SU-DHL-6 (cell line): ENCODE measurements at regions not wholly inside any gene's neighbourhood (a gene's known extent, or its start where the extent isn't known, plus 50 kb on each side); places are given as distances from the start of the nearest gene placed in this dataset.
"Not testable (repeated sequence)": the region's sequence is repeated elsewhere in the genome, so short reads cannot be mapped to it uniquely, and the experiment has no call there.

Source experiments
- H2AFZ ChIP-seq: fragments of 200-600 bp; sonication (generic); 2 replicates; pipeline ENCODE4 v1.6.1; 2014; ENCODE audit warnings: low read depth, mild to moderate bottlenecking, moderate library complexity, mixed read lengths, antibody characterized with exemption, low read length; ENCODE audit not compliant: severe bottlenecking
- H3F3A ChIP-seq: fragments of 200-600 bp; shearing (Covaris generic); 2 replicates; pipeline ENCODE4 v1.6.0; 2016; ENCODE audit warnings: antibody characterized with exemption, mild to moderate bottlenecking; ENCODE audit not compliant: insufficient read depth
- H3K27ac ChIP-seq: fragments of 200-600 bp; sonication (generic); 2 replicates; pipeline ENCODE4 v1.5.1; 2016; ENCODE audit warnings: low read depth, mild to moderate bottlenecking, low read length, moderate library complexity, mixed read lengths
- H3K27me3 ChIP-seq: fragments of 200-600 bp; sonication (generic), shearing (Covaris generic); 2 replicates; pipeline ENCODE4 v1.6.0; 2014; ENCODE audit warnings: mild to moderate bottlenecking, low read length
- H3K36me3 ChIP-seq: fragments of 200-600 bp; sonication (generic); 2 replicates; pipeline ENCODE4 v1.6.1; 2014; ENCODE audit warnings: mild to moderate bottlenecking, low read length, mixed read lengths
- H3K4me2 ChIP-seq: fragments of 300-600, 200-600 bp; shearing (Covaris generic), sonication (generic); 2 replicates; pipeline ENCODE4 v1.6.0; 2014; ENCODE audit warnings: low read length, low read depth, mild to moderate bottlenecking; ENCODE audit not compliant: poor library complexity, severe bottlenecking
- H3K4me3 ChIP-seq: fragments of 200-600 bp; sonication (generic); 2 replicates; pipeline ENCODE4 v1.5.1; 2014; ENCODE audit warnings: antibody characterized with exemption, low read length, mild to moderate bottlenecking, mixed read lengths; ENCODE audit not compliant: insufficient read depth, poor library complexity, severe bottlenecking
- H3K79me2 ChIP-seq: fragments of 200-600 bp; sonication (generic); 2 replicates; pipeline ENCODE4 v1.6.1; 2014; ENCODE audit warnings: mild to moderate bottlenecking, low read length, moderate library complexity; ENCODE audit not compliant: insufficient read depth
- H3K9ac ChIP-seq: fragments of 200-600 bp; sonication (generic); 2 replicates; pipeline ENCODE4 v1.7.0; 2014; ENCODE audit warnings: mild to moderate bottlenecking, low read length
- H3K9me2 ChIP-seq: fragments of 200-600 bp; sonication (generic); replicated peaks from 2 replicates; pipeline ENCODE4 v1.6.1; 2014; ENCODE audit warnings: low read length; ENCODE audit not compliant: insufficient read depth
- H3K9me3 ChIP-seq: fragments of 200-600 bp; sonication (generic); 2 replicates; pipeline ENCODE4 v1.6.1; 2014; ENCODE audit warnings: low read length, mixed read lengths; ENCODE audit not compliant: insufficient read depth
- H4K20me1 ChIP-seq: fragments of 200-600 bp; sonication (generic); 2 replicates; pipeline ENCODE4 v1.6.1; 2014; ENCODE audit warnings: low read depth, mild to moderate bottlenecking, antibody characterized with exemption, low read length, moderate library complexity, mixed read lengths
- EZH2phosphoT487 ChIP-seq: fragments of 200-600 bp; sonication (generic), shearing (Covaris generic); conservative IDR thresholded peaks from 2 replicates; pipeline ENCODE4 v1.6.1; 2018; ENCODE audit warnings: mild to moderate bottlenecking, antibody characterized with exemption, low read length, moderate library complexity, mixed read lengths
- TF ChIP-seq, protein P1 (sequence below): fragments of 200-600 bp; sonication (generic); IDR thresholded peaks from one replicate; pipeline ENCODE4 v1.5.1; 2017; ENCODE audit warnings: antibody characterized with exemption, mild to moderate bottlenecking, low read length, moderate library complexity; ENCODE audit not compliant: insufficient read depth, poor library complexity, severe bottlenecking

DNA sequence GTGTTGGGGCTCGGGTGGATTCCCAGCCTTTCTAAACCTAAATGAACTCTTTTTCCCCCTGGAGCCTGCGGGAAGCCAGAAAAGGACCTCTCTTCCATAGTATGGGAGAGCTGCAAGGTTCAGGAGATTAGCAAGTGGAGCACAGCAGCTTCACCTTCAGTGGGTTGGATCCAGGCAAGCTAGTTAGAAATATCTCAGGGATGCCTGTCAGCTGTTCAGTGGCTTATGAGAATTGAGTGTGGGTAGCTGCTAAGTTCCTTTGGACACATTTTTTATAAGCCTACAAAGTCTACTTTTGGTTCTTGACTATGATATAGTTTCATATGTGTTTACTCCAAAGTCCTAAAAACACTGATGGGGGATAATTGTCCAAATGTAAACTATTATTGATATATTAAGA lies 642.1 kb downstream of the EPM2A start:
- H3K27ac ChIP-seq, result no peak overlapping the region
- no peak overlapping the region for H3K4me2 ChIP-seq
- TF ChIP-seq EZH2phosphoT487, result no peak
- TF ChIP-seq, protein P1, sequence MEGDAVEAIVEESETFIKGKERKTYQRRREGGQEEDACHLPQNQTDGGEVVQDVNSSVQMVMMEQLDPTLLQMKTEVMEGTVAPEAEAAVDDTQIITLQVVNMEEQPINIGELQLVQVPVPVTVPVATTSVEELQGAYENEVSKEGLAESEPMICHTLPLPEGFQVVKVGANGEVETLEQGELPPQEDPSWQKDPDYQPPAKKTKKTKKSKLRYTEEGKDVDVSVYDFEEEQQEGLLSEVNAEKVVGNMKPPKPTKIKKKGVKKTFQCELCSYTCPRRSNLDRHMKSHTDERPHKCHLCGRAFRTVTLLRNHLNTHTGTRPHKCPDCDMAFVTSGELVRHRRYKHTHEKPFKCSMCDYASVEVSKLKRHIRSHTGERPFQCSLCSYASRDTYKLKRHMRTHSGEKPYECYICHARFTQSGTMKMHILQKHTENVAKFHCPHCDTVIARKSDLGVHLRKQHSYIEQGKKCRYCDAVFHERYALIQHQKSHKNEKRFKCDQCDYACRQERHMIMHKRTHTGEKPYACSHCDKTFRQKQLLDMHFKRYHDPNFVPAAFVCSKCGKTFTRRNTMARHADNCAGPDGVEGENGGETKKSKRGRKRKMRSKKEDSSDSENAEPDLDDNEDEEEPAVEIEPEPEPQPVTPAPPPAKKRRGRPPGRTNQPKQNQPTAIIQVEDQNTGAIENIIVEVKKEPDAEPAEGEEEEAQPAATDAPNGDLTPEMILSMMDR, result no peak
- no peaks in the 10 kb centered on the region for H4K20me1 ChIP-seq
- H3K79me2 ChIP-seq, result no peaks in the 10 kb centered on the region
- H3F3A ChIP-seq, result no peaks in the 10 kb centered on the region
- H3K9me3 ChIP-seq, result no peaks in the 10 kb centered on the region
- H3K9me2 ChIP-seq, result no peaks in the 10 kb centered on the region
- H2AFZ ChIP-seq, result no peak overlapping the region
- H3K9ac ChIP-seq, result no peak overlapping the region
- no peaks in the 10 kb centered on the region for H3K27me3 ChIP-seq
- no peak overlapping the region for H3K4me3 ChIP-seq
- no peaks in the 10 kb centered on the region for H3K36me3 ChIP-seq

DNA sequence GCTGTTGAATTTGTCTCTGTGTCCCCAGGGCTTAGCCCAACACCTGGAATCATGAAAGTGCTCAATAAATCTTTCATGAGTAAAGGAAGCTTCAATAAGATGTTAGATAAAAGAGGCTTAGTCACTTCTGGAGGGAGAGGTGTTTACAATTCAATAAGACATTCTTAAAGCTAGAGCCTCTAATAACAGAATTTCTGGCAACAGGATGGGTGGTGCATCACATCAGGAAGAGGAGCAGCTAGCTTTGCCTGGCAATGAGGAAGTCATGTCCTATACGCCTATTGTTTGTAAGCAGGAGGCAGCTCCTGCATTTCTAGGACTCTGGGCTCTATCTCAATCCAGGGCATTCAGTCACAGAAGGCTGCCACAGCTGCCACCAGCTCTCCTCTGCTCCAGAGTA lies 638.5 kb downstream of the EPM2A start:
- H3K9ac ChIP-seq, result no peak overlapping the region
- H3K4me2 ChIP-seq, result no peak overlapping the region
- H3K79me2 ChIP-seq, result no peaks in the 10 kb centered on the region
- H3K36me3 ChIP-seq, result no peaks in the 10 kb centered on the region
- H3K27me3 ChIP-seq, result no peaks in the 10 kb centered on the region
- no peaks in the 10 kb centered on the region for H3K9me2 ChIP-seq
- TF ChIP-seq, protein P1, result no peak
- no peak for TF ChIP-seq EZH2phosphoT487
- H3K4me3 ChIP-seq, result no peak overlapping the region
- no peaks in the 10 kb centered on the region for H3F3A ChIP-seq
- H4K20me1 ChIP-seq, result no peaks in the 10 kb centered on the region
- no peaks in the 10 kb centered on the region for H3K9me3 ChIP-seq
- no peak overlapping the region for H3K27ac ChIP-seq
- H2AFZ ChIP-seq, result no peak overlapping the region

DNA sequence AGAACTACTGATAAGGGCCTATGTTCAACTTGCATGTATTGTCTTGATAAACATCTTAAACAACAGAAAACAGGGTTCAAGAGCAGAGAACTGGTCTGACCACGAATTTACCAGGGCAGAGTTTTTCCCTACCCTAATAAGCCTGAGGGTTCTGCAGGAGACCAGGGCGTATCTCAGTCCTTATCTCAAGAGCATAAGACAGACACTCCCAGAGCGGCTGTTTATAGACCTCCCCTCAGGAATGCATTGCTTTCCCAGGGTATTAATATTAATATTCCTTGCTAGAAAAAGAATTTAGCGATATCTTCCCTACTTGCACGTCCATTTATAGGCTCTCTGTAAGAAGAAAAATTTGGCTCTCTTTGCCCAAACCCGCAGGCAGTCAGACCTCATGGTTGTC lies 637.2 kb downstream of the EPM2A start:
- H3K27me3 ChIP-seq, H3K79me2 ChIP-seq, H3K4me2 ChIP-seq, H4K20me1 ChIP-seq, H2AFZ ChIP-seq, H3K9me2 ChIP-seq, H3K36me3 ChIP-seq, H3K9me3 ChIP-seq, H3K27ac ChIP-seq, H3F3A ChIP-seq, H3K9ac ChIP-seq, H3K4me3 ChIP-seq: not testable (repeated sequence)

DNA sequence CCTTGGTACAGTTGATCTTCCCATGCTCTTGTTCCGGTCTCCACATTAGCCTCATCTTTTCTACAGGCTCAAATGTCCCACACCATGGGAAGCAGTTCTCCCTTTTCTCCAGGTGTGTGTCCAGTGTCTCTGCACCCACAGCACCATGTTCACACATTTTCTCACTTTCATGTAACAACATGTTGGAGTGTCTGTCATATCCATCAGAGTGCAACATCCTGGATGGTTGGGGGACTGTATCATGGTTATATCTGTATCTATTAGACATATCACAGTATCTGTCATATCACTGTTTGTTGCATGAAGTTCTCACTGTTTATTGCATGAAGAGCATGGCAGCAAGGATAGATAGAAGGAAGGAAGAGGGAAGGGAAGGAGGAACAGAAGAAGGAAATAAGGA lies 635.6 kb downstream of the EPM2A start:
- H3F3A ChIP-seq, result no peaks in the 10 kb centered on the region
- H3K27ac ChIP-seq, result no peak overlapping the region
- H4K20me1 ChIP-seq, result no peaks in the 10 kb centered on the region
- H2AFZ ChIP-seq, result no peak overlapping the region
- no peaks in the 10 kb centered on the region for H3K79me2 ChIP-seq
- H3K27me3 ChIP-seq, result no peaks in the 10 kb centered on the region
- H3K9ac ChIP-seq, result no peak overlapping the region
- TF ChIP-seq, protein P1, result no peak
- H3K36me3 ChIP-seq, result no peaks in the 10 kb centered on the region
- no peak overlapping the region for H3K4me3 ChIP-seq
- no peak overlapping the region for H3K4me2 ChIP-seq
- H3K9me3 ChIP-seq, result no peaks in the 10 kb centered on the region
- H3K9me2 ChIP-seq, result no peaks in the 10 kb centered on the region
